NCI-H1694 treated with DMSO at 0.1 percent for 48 hours (cell line): ENCODE measurements at regions not wholly inside any gene's neighbourhood (a gene's known extent, or its start where the extent isn't known, plus 50 kb on each side); places are given as distances from the start of the nearest gene placed in this dataset.
"Not testable (repeated sequence)": the region's sequence is repeated elsewhere in the genome, so short reads cannot be mapped to it uniquely, and the experiment has no call there.

Experiments
- DNase-seq: peaks from one replicate; lab custom pipeline; 2025; lab: John Stamatoyannopoulos, UW

- DNase-seq = no peak
Observed at GRCh38 chr2:8549942-8550341, 131.9 kb upstream of the ID2 start.

- no peak for DNase-seq
Observed at GRCh38 chr2:8550481-8550880, 131.4 kb upstream of the ID2 start.

DNA sequence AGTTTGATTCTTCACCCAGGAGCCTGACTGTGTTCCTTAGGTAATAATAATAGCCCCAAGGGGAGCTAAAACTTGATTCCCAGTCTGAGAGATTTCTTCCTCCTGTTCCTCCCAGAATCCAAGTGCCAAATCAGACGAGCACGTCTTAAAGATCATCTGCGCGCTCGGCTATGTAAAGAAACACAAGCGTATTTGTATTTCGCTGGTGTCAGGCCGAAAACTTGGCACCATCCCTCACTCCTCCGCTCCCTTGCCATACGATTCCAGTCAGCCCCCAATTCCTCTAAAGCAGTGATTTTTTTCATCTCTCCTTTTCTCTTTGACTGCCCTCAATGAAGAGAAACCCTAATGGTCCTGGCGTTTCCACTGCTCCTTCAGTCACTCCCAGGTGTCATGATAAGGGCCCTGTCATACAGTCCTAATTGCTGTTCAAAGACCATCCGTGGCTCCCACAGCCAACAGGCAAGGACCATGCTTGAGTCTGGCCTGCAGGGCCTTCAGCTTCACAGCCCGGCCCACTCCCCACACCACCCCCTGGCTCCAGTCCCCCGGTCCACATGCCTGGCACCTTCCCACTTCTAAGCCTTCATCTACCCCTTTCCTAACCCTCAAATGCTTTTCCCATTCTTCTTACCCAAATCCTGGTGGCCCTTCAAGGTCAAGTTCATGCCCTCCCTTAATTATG lies 130.8 kb upstream of the ID2 start:
- DNase-seq = no peak

DNA sequence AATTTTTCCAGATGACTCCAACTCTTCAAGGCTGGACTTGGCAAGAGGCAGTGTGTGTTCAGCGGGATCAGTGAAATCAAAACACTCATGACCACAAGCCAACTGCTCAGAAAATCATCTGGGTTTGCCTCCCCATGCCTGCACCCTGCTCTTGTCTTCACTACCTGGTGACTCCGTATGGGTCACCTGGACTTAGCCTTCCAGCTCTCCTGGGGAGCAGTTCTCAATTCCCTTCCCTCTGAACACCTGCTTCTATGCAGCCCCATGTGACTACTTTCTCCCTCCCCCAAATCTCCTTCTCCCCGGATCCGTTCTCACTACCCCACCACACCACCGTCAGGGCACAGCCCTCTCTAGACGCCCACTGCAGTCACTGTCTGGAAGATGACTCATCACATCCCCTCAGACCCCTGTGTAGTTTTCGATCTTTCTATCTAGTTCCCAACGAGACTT lies 130.2 kb upstream of the ID2 start:
- DNase-seq = no peak

DNA sequence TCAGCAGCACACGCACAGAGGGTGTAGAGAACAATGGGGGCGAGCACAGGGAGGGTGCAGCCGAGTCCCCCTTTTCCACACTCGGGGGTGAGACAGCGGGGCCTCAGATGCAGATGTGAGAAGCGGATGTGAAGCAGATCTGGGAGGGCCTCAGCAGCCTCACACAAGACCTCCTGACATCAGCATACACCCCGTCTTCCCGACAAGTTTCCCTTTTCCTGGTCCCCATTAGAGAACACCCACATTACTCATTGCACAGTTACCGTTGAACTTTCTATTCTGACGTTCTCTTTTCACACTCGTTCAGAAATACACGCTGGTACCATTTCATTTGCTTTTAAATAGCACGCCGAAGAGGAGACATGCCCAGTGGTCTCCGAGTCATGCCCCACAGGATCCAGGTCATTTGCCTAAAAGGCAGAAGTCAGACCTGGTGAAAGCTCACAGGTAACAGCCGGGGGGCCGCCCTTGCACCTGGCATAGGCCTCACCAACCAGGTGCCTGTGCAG lies 129.5 kb upstream of the ID2 start:
- no peak for DNase-seq

GRCh38 chr2:8553643-8554042 lies 128.2 kb upstream of the ID2 start:
- no peak for DNase-seq

- no peak for DNase-seq
Observed at GRCh38 chr2:8554296-8554806, 127.5 kb upstream of the ID2 start.

DNA sequence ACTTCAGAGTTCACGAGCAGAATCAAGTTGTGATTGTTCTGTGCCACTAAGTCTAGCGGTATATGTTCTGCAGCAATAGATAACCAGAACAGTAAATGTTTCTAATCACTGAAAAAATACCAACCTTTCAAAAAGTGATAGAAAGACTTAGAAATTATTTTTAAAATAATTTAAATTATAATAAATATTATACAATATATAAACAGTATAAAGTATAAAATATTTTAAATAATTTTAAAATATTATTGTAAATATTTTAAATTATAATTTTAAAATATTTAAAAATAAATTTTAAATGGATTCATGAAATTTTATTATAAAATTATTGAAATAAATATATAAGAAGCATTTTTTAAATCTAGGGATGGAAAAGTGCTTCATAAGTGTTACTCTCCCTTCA lies 126.3 kb upstream of the ID2 start:
- DNase-seq = no peak

GRCh38 chr2:8558096-8558495 lies 123.8 kb upstream of the ID2 start:
- DNase-seq = no peak

GRCh38 chr2:8558956-8559355 lies 122.9 kb upstream of the ID2 start:
- no peak for DNase-seq

GRCh38 chr2:8559805-8560204 lies 122.1 kb upstream of the ID2 start:
- no peak for DNase-seq

DNA sequence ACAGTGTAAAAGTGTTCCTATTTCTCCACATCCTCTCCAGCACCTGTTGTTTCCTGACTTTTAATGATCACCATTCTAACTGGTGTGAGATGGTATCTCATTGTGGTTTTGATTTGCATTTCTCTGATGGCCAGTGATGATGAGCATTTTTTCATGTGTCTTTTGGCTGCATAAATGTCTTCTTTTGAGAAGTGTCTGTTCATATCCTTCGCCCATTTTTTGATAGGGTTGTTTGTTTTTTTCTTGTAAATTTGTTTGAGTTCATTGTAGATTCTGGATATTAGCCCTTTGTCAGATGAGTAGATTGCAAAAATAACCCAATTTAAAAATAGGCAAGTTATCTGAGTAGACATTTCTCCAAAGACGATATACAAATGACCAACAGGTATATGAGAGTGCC lies 120.2 kb upstream of the ID2 start:
- not testable (repeated sequence) for DNase-seq

GRCh38 chr2:8563814-8564474 lies 117.9 kb upstream of the ID2 start:
- DNase-seq = no peak

- DNase-seq = no peak
Observed at GRCh38 chr2:8564475-8564874, 117.4 kb upstream of the ID2 start.

- no peak for DNase-seq
Observed at GRCh38 chr2:8565399-8566154, 116.3 kb upstream of the ID2 start.

- no peak for DNase-seq
Observed at GRCh38 chr2:8566155-8566670, 115.6 kb upstream of the ID2 start.

DNA sequence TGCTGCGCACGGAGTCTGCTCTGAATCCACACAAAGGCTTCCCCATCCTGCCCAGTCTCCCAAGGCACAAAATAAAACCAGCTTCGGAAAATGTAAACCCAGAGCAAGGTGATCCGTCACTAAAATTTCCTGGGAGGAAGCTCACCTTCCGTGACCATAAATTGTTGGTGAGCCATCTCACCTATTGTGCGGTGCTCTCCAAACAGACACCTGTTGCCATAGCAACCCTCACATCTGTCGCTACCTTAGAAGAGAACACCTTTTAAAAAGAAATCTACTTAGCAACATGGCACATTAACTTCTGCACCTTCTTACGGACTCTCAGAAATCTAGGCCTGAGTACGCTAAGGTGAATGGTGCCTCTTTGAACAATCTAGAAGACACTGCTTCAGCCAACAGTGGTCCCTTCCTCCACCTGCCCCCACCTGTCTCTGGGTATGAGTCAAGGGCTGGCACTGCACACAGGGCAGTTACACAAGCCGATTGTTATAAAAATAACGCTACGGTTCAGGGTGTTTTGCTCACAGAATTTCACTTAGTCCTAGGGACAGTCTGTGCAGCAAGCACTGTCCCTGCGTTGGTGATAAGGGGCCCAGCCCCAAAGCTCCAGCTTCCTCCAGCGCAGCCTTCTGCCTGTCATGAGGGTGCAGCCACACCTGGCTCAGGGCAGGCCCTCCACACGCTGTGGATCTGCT lies 114.9 kb upstream of the ID2 start:
- DNase-seq = no peak

GRCh38 chr2:8567469-8568260 lies 114.2 kb upstream of the ID2 start:
- no peak for DNase-seq

DNA sequence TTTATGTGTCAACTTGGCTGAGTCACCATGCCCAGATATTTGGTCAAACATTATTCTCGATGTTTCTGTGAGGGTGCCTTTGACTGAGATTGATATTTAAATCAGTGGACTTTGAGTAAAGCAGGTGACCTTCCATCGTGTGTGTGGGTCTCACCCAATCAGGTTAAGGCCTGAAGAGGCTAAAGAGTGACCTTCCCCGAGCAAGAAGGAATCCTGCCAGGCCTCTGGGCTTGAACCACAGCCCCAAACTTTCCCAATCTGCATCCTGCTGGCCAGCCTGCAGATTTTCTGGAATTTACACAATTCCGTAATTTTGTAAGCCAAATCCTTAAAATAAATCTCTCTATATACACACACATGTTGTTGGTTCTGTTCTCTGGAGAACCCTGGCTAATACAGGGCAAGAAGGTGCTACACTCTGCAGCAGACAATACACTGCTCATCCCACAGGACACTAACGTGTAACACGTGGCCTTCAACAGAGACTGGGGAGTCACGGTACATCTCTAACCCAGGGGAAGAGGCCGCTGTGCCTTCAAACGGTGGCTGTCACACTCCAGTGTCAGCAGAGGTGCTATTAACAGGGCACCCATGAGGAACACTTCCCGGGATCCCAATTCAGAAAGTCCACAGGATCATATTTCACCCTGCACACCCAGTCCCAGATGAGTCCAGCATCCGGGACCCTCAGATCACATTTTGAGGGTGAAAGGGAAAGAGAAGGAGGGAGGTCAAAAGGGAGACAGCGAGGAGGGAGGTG lies 113.1 kb upstream of the ID2 start:
- no peak for DNase-seq

GRCh38 chr2:8569332-8569930 lies 112.4 kb upstream of the ID2 start:
- no peak for DNase-seq
